ENCODE measurements at regions not wholly inside any gene's neighbourhood (a gene's known extent, or its start where the extent isn't known, plus 50 kb on each side); places are given as distances from the start of the nearest gene placed in this dataset.

DNA sequence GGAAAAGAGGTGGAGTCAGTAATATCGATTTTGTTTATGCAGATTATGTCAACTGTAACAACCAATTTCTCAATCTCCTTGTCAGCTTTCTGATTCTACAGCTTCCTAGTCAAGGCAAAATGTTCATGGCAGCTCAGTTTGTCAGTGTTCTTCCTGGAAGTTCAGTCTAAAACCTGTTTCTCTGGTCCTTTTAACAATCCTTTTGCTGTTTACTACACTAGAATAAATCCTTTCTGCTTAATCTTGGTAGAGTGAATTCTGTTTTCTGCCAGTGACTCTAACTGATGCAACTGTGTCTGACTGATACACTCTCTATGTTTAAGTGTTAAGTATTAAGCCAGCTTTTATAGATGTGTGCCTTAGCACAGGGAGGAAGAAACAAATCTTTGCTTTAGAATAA is 516.9 kb upstream of the KLF12 start:
- no peak for TF ChIP-seq CTCF (IDR thresholded peaks at IDR 0.05; ENCODE audit: low read depth, low read length, missing control alignments)
- no peak overlapping the region for H3K4me3 ChIP-seq (replicated peaks; ENCODE audit: low read depth, low read length)
- DNase-seq (ENCODE audit: extremely low read depth, low read depth), result no peak

GRCh38 chr13:74647991-74648390 is 513.8 kb upstream of the KLF12 start:
- no peak for DNase-seq (ENCODE audit: extremely low read depth, low read depth)
- TF ChIP-seq CTCF (IDR thresholded peaks at IDR 0.05; ENCODE audit: low read depth, low read length, missing control alignments), result no peak
- H3K4me3 ChIP-seq (replicated peaks; ENCODE audit: low read depth, low read length), result no peak overlapping the region

- no peak for DNase-seq (ENCODE audit: extremely low read depth, low read depth)
- TF ChIP-seq CTCF (IDR thresholded peaks at IDR 0.05; ENCODE audit: low read depth, low read length, missing control alignments), result no peak
- no peak overlapping the region for H3K4me3 ChIP-seq (replicated peaks; ENCODE audit: low read depth, low read length)
Observed at GRCh38 chr13:74647211-74647610, 513.0 kb upstream of the KLF12 start.

- no peak for TF ChIP-seq CTCF (IDR thresholded peaks at IDR 0.05; ENCODE audit: low read depth, low read length, missing control alignments)
- DNase-seq (ENCODE audit: extremely low read depth, low read depth), result no peak
- no peak overlapping the region for H3K4me3 ChIP-seq (replicated peaks; ENCODE audit: low read depth, low read length)
Observed at GRCh38 chr13:74646091-74646490, 511.9 kb upstream of the KLF12 start.

DNA sequence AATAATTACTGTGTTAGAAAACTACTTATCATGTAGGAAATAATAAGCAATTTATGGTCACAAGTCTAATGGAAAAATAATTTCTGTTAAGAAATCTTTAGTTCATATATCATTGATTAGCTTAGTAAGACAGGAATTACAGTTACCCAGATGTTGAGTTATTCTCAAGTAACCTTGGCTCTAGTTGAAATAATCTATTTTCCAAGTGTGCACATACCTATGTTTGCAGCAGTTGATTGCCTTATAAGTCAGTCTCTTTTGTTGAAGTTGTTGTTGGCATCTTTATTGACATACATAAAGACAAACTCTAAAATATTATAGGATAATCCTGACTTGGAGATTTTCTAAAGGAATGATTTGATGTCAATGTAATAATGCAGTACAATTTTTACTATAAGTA is 511.4 kb upstream of the KLF12 start:
- no peak for TF ChIP-seq CTCF (IDR thresholded peaks at IDR 0.05; ENCODE audit: low read depth, low read length, missing control alignments)
- no peak for DNase-seq (ENCODE audit: extremely low read depth, low read depth)

GRCh38 chr13:74644229-74644628 is 510.0 kb upstream of the KLF12 start:
- no peak overlapping the region for H3K4me3 ChIP-seq (replicated peaks; ENCODE audit: low read depth, low read length)
- DNase-seq (ENCODE audit: extremely low read depth, low read depth), result no peak
- TF ChIP-seq CTCF (IDR thresholded peaks at IDR 0.05; ENCODE audit: low read depth, low read length, missing control alignments), result no peak

More for the DNA sequence above, 511.4 kb upstream of the KLF12 start:
- no peak overlapping the region for H3K4me3 ChIP-seq (replicated peaks; ENCODE audit: low read depth, low read length)

GRCh38 chr13:74641586-74641985 is 507.4 kb upstream of the KLF12 start:
- TF ChIP-seq CTCF (IDR thresholded peaks at IDR 0.05; ENCODE audit: low read depth, low read length, missing control alignments), result no peak
- DNase-seq (ENCODE audit: extremely low read depth, low read depth), result no peak
- no peak overlapping the region for H3K4me3 ChIP-seq (replicated peaks; ENCODE audit: low read depth, low read length)
